ENCODE measurements at regions not wholly inside any gene's neighbourhood (a gene's known extent, or its start where the extent isn't known, plus 50 kb on each side); places are given as distances from the start of the nearest gene placed in this dataset.

DNA sequence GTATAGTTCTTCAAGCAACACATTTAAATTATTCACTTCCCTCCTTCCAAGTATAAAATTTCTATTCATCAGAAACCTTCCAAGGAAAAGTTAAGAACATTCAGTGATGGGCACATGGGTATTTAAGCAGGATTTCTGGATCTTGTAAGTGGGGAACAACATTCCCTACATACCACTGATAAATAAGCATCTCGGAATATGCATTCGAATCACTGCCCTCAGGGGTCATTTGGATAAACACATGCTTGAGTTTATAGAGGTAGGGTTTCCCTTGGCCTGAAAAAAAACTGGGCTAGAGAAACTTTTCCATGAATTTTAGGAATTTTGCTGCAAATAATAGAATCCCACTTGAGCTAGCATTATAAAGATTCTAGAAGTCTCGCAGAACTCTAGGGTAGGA is 143.9 kb downstream of the SOX3 start:
- TF ChIP-seq POLR2A (IDR thresholded peaks at IDR 0.05; ENCODE audit: low read depth, low read length) (no peak), EZH2 (IDR thresholded peaks at IDR 0.05; ENCODE audit: borderline replicate concordance, low read depth, low read length, severe bottlenecking) (no peak), JUN (IDR thresholded peaks at IDR 0.05; ENCODE audit: borderline replicate concordance, insufficient read depth, insufficient read length, low read depth) (no peak), POLR2AphosphoS5 (IDR thresholded peaks at IDR 0.05; ENCODE audit: insufficient read depth, low read depth, low read length) (no peak), GATA2 (IDR thresholded peaks at IDR 0.05; ENCODE audit: insufficient read depth, insufficient read length, low read depth, low read length) (no peak), FOS (IDR thresholded peaks at IDR 0.05; ENCODE audit: borderline replicate concordance, insufficient read depth, low read length) (no peak)
- TF ChIP-seq, protein P1, sequence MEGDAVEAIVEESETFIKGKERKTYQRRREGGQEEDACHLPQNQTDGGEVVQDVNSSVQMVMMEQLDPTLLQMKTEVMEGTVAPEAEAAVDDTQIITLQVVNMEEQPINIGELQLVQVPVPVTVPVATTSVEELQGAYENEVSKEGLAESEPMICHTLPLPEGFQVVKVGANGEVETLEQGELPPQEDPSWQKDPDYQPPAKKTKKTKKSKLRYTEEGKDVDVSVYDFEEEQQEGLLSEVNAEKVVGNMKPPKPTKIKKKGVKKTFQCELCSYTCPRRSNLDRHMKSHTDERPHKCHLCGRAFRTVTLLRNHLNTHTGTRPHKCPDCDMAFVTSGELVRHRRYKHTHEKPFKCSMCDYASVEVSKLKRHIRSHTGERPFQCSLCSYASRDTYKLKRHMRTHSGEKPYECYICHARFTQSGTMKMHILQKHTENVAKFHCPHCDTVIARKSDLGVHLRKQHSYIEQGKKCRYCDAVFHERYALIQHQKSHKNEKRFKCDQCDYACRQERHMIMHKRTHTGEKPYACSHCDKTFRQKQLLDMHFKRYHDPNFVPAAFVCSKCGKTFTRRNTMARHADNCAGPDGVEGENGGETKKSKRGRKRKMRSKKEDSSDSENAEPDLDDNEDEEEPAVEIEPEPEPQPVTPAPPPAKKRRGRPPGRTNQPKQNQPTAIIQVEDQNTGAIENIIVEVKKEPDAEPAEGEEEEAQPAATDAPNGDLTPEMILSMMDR (IDR thresholded peaks at IDR 0.05; ENCODE audit: extremely low read depth in 1 of 2, insufficient read depth in 1 of 2, low read depth in 1 of 2, low read length in 2 of 2): no peak
- TF ChIP-seq, protein P2, sequence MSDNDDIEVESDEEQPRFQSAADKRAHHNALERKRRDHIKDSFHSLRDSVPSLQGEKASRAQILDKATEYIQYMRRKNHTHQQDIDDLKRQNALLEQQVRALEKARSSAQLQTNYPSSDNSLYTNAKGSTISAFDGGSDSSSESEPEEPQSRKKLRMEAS (IDR thresholded peaks at IDR 0.05; ENCODE audit: insufficient read depth, insufficient read length): no peak

All from endothelial cell of umbilical vein (primary cell).